HG02970 (cell line): ENCODE measurements at regions not wholly inside any gene's neighbourhood (a gene's known extent, or its start where the extent isn't known, plus 50 kb on each side); places are given as distances from the start of the nearest gene placed in this dataset.

Source experiments
- ATAC-seq: cut with Tn5 transposase; IDR thresholded peaks from one replicate; pipeline ENCODE4 v1.9.1; 2021; ENCODE audit warnings: mild to moderate bottlenecking, moderate library complexity, moderate number of reproducible peaks; ENCODE audit not compliant: unreplicated experiment, low FRiP score

DNA sequence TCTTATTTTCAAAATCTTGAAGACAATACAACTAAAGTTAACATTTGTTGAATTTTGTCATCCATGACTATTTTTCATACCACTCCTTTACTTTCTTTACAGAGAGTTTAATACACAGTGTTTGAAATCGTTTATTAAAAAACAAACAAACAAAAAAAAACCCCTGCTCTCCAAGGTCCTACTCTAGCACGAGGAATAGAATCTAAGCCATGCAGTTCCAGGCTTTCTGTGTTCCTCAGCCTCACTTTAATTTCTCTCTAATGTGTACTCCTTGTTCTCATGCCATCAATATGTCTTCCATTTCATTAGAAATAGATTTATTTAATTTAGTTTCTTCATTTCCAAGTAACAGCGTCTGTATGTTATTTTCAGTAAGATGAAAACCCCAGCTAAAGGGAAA is 381.2 kb upstream of the MC4R start:
- no peak for ATAC-seq

DNA sequence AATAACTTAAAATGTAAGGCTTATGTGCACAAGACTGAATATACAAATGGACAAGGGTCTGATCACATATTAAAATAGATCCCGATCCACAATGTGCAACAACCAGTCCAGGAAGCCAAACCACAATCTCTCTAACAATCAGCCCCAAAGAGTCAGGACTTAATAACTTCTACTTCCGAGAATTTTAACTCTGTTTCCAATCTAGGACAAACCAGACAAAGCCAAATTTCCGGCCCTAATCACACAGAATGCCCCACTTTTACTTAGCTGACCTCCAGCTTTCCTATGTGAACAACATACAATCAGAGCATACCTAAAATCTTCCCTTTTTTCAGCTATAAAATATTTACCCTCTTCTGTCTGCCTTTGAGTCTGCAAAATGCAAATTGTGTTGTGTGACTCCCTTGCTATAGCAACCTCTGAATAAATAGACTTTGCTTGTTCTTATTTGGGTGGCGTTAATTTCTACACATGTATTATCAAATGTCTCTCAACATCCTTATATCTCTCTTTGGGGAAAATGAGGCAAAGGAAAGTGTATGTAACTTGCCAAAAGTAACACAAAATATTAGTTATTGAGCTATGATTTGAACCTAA is 381.9 kb upstream of the MC4R start:
- no peak for ATAC-seq

DNA sequence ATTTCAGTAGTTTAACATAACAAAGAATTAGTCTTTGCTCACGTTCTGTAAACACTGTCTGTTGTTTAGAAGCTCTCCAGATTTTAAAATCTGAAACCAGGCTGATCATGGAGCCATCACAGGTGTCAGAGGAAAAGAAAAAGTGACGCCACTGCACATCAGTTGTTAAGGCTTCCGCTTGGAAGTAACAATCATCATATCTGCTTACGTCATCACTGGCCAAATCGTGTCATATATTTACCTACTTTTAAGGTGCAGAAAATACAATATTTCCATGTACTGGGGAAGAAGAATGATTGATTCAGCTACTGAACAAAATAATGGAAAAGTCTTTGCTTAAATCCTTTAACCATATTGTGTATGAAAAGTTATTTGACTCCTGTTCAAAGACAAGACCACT is 382.6 kb upstream of the MC4R start:
- ATAC-seq, result no peak

DNA sequence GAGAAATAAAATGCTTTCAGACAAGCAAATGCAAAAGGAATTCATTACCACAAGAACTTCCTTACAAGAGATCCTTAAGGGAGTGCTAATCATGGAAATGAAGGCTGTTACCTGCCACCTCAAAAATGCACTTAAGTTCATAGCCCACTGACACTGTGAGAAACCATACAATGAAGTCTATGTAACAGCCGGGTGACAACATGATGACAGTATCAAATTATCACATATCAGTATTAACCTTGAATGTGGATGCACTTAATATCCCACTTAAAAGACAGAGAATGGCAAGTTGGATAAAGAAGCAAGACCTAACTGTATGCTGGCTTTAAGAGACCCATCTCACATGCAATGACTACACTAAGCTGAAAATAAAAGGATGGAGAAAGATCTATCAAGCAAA is 403.4 kb upstream of the MC4R start:
- no peak for ATAC-seq

DNA sequence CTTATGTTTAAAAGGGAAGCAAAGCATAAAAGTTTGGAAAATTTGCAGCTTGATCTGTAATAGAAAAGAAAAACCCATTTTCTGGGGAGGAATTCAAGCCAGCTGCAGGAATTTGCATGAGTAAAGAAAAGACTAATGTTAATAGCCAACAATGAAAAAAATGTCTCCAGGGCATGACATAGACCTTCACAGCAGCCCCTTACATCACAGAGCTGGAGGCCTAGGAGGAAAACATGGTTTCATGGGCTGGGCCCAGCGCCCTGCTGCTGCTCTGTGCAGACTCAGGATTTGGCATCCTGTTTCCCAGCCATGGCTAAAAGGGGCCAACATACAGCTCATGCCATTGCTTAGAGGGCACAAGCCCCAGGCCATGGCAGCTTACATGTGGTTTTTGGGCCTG is 411.6 kb upstream of the MC4R start:
- no peak for ATAC-seq

DNA sequence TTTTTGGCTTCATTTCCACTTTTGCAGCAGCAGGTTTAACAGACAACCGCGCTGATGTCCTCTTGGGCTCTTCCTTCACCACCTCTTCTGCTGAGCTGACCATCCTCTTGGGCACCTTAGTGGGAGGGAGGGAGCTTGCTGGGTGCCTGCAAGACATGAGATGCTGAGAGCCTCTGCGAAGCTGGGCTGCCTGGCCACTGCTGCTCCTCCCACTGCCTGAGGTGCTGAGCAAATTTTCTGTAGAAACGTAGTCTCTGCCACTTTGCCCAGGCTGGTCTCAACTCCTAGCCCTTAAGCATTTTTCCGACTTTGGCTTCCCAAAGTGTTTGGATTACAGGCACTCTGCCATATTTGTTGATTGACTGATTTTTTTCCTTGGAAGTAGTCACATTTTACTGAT is 422.2 kb upstream of the MC4R start:
- no peak for ATAC-seq

DNA sequence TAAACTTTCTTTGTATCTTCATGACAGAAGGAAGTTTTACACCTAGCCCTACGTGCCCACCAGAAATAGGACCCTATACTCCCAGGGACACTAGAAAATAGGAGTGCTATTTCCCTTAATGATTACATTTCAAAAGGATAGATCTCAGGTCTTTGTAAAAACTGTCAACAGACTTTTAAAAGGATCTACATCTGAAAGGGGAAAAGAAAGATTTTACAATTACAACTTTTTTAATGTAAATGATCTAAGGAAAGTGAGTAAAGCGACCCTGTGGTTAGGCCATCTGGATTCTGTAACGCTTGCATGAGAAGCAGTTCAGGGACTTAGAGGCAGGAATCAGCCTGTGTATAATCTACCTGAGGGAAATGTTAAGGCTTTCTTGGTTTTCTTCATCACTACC is 431.8 kb upstream of the MC4R start:
- ATAC-seq, result no peak

DNA sequence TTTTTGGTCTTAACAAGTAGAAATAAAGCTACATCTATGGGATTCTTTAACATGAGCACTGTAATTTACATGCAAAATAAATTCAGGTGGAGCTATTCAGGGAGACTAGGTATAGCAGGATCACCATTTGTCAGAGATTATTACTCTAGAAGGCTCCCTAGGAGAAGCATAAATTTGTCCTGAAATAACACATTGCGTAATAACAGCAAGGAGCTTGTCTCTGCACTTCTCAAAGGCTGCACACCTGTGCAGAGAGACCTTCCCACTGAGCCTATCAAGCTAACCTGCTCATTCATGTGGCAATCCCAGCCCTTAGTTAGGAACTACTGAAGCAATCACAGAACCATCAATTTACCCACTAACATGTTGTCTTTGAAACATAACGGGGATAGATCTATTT is 437.4 kb upstream of the MC4R start:
- ATAC-seq, result no peak

DNA sequence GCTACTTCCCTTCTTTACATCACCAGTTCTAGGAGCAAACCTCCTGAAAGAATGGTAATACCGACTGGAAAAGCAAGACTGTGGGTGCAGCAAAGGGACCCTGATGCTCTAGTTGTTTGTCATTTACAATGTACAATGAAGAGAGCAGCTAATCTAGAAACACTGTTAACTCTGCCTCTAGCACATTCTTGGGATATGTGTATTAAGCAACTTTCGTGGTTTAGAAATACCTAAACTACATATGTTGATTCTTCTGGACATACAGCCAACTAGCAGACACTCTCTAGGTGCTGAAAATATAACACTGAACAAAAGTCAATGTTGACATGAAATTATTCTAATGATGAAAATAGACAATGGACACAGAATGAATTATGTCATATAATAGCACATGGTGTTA is 440.3 kb upstream of the MC4R start:
- no peak for ATAC-seq

DNA sequence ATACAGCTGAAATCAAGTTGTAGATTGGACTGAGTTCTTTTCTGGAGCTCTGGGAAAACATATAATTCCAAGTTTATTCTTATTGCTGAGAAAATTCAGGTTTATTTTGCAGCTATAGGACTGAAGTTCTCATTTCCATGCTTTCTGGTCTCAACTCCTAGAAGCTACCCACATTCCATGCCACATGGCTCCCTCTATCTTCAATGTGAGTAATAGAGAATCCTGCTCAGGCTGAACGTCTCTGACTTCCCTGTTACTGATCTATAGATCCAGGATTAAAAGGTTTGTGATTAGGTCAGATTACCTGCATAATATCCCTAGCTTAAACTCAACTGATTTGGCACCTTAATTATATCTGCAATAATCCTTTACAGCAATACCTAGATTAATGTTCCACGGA is 453.8 kb upstream of the MC4R start:
- no peak for ATAC-seq

DNA sequence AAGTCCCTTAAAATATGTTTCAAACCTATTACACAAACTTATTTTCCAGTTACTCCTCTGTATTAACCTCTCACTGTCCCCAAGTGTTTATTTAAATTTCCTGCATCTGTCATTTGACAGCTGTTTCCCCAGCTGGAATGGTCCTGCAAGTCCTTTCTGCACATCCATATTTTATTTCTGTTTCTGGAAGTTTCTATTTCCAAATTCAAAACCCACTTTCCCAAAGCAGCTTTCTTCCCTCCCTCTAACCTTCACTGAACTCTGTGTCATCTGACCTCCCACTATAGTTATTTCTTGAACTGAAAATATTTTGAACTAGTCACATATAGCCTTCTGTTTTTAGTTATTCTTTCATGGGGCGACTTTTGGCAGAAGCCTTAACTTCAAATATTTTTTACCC is 459.4 kb upstream of the MC4R start:
- ATAC-seq, result no peak

DNA sequence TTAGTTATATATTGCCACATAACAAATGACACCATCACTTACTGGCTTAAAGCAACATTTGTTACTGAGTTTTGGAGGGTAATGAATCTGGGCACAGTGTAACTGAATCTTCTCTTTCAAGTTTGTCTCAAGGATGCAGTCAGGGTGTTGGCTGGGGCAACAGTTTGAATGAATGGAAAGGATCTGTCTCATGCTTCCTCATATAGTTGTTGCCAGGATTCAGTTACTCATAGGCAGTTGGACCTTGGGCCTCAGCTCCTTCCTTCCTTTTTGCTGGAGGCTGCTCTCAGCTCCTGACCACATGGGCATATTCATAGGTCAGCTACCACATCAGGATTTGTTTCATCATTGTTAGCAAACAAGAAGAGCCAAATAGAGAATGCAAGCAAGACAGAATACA is 466.1 kb upstream of the MC4R start:
- ATAC-seq, result no peak

DNA sequence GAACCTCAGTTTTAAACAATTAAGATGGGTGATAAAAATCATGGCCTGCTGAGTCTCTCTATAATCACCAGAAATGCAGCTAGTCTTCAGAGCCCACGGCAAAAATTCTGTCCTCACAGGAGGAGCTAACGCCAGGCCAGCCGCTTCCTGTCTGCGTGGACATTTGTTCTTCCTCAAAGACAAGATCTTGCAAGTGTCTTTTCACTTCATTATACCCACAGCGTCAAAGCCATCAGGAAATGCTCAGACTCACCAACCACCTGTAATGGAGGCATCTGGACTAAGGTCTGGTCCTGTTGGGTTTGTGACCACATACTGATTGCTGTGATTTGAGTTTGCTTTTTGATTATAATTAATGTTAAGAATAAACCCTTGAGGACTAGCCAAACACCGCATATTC is 473.8 kb upstream of the MC4R start:
- ATAC-seq, result no peak

DNA sequence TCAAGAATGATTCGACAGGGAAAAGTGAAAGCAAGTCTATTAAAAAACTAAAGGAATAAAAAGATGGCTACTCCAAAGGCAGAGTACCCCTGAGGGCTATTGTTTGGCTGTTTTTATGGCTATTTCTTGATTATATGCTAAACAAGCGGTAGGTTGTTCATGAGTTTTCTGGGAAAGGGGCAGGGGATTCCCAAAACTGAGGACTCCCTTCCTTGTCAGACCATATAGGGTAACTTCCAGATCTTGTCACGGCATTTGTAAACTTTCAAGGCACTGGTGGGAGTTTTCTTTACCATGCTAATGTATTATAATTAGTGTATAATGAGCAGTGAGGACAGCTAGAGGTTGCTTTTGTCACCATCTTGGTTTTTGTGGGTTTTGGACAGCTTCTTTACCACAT is 474.9 kb upstream of the MC4R start:
- ATAC-seq, result no peak

DNA sequence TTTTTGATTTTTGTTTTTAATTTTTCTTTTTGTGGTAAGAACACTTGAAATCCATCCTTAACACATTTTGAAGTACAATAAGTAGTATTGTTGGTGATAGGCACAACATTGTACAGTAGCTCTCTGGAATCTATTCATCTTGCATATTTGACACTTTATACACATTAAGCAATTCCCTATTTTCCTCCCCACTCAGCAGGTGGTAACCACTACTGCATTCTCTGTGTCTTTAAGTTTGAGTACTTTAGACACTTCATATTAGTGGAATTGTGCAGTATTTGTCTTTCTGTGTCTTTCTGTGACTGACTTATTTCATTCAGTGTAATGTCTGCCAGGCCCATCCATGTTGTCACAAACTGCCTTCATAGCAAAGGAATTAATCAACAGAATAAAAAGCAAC is 471.7 kb upstream of the CDH20 start:
- ATAC-seq, result no peak

DNA sequence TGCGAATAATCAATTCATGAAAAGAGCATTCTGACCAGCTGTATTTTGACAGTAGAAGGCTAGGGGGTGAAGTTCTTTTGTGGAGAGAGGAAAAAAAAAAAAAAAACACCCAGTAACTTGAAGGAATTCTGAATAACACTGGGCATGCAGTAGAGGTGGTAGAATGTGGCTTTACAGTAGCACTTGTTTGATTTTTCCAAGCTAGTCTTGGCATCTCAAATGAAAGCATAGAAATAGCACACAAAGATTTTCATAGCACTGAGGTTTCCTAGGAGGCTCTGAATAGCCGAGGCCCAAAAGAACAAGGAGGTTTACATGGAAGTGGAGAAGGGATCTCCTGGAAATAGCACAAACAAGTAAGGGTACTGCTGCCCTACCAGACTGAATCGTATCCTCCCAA is 470.2 kb upstream of the CDH20 start:
- ATAC-seq, result no peak

DNA sequence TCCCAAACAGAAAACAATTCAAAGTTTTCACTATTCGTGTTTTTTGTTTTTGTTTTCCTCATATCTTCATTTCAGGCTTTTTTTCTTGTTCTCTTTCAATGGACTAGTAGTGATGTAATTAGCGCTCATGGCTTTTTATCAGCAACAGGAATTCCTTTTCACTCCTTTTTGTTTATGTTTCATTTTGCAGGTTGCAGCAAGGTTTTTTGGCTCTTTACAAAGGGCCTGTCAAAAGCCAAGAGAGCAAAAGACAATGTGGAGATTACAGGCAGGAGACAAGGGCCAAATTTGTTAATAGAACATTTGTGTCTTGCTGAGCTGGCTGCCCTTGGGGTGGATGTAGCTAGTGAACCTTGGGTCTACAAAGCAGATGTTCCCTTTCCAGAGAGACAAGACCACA is 467.4 kb upstream of the CDH20 start:
- ATAC-seq, result no peak

DNA sequence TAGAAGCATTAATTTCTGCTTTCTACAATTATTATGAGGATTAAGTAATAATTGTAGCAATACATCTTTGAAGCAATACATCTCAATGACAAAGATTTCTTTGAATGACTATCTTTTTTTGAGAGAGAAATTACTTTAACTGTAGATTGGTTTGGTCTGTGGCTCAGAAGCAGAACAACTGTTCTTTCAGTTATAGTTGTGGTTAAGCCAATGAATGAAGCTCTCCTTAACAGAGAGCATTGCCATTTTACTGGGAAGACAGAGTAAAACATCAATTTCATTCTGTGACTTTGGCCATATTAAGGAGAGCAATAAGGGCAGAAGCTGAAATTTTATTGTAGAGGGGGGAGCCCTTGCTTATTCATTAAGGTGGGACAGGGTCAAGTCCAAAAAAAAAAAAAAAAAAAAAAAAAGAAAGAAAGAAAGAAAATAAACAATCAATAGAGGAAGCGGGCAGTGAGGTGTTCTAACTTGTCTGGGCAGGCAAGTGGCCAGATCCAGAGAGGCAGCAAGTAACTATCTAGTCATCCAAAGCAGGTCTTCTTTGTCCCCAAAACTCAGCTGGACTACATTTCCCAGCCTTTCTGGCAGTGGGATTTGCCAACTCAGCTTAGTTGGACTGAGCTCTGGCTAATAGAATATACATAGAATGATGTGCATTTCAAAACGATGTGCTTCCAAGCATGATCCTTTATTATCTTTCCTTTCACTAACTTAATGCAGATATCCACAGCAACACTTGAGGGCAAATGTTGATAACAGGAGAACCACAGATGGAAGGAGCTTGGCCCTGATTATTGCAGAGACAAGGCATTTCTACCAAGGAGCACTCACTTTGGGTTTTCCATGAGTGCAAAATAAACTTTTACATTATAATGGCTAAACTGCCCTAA is 462.7 kb upstream of the CDH20 start:
- ATAC-seq, result no peak

DNA sequence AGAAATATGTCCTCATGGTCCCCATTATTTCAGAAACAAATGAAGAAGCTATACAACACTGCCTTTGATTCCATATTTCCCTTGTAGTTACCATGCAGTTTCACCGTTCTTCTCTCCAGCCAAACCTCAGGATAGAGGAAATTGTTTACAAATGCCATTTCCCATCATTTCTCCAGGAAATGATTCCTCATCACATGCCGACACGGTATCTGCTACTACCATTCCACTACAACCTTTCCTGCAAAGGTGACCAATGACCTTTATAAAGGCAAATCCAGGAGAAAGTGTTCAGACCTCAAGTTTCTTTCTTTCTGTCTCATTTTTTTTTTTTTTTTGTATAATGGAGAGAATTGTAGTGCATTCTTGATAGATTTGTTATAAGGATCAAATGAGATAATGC is 460.8 kb upstream of the CDH20 start:
- ATAC-seq, result no peak

DNA sequence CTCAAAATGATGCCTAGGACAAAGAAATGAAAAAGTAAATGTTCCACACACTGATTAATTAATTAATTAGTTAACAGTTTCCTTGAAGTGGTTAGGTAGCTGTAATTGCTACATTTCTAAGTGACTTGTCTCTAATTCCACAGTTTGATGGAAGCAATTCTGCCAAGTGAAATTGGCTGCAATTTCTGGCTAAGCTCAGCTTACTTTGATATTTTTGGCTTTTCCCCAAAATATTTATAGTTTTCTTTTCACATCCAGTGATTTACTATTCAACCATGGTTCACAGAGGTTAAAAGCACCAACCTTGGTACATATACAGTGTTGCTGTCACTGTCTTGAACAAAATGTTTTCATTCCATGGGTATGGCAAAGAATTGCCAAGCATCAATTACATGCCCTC is 459.5 kb upstream of the CDH20 start:
- no peak for ATAC-seq

DNA sequence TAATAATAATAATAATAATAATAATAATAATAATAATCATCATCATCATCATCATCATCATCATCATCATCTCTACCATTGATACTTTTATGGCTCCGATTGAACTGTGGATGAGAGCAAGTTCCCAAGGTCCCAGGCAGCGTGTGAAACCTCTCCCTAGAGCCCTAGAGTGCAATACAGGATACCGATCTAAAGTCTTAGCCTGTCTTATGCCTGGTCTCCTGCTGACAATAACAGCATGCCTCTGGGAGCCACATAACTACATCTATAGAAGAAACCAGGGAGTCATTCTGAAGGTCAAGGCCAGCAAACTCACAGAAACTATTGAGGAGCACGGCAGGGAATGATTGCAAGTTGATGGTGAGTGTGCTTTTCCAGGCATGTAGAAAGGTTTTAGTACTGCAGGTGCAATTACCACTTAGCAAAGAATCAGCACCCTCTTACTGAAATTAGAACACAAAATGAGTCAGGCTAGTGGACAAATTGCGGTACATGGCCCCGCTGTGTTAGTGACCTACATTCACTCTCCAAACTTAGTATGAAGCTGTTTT is 457.2 kb upstream of the CDH20 start:
- no peak for ATAC-seq

DNA sequence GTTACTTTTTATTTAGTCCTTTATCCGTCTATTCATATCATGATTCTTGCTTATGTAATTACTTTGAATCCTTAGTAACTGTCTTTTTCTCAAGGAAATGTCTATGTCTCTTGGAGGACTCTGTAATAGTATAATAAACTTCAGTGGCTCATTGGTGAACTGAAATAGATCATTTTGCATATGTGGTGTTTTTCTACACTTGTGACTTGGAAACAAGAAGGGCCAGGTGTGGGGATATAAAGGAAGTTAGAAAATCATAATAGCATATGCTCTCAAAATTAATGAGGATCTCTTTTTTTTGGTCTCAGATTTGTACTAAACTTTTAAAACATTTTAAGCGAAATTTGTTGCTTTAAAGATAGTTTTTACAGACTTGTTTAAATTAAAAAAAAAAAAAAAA is 453.0 kb upstream of the CDH20 start:
- ATAC-seq, result no peak
